ENCODE measurements at regions not wholly inside any gene's neighbourhood (a gene's known extent, or its start where the extent isn't known, plus 50 kb on each side); places are given as distances from the start of the nearest gene placed in this dataset.

GRCh38 chr15:47968593-47968992 lies 152.2 kb upstream of the SLC24A5 start:
- intact Hi-C loops (cut with DNase I), result no loop called here
- Histone ChIP-seq H3K4me1 (no peaks in the 10 kb centered on the region), H3K36me3 (no peaks in the 10 kb centered on the region), H3K27me3 (no peaks in the 10 kb centered on the region), H3K9ac (ENCODE audit: low read depth in 2 of 2, low read length in 2 of 2) (no peak overlapping the region), H3K4me3 (no peak overlapping the region), H3K27ac (no peak overlapping the region), H3K9me3 (no peaks in the 10 kb centered on the region)
- no peak for TF ChIP-seq CTCF (IDR thresholded peaks at IDR 0.05)
- DNase-seq, result no peak

GRCh38 chr15:47971637-47972036 lies 149.2 kb upstream of the SLC24A5 start:
- Histone ChIP-seq H3K4me3 (no peak overlapping the region), H3K27ac (no peak overlapping the region), H3K4me1 (no peaks in the 10 kb centered on the region), H3K27me3 (no peaks in the 10 kb centered on the region), H3K9ac (ENCODE audit: low read depth in 2 of 2, low read length in 2 of 2) (no peak overlapping the region), H3K9me3 (no peaks in the 10 kb centered on the region), H3K36me3 (no peaks in the 10 kb centered on the region)
- intact Hi-C loops (cut with DNase I), result no loop called here
- DNase-seq, result no peak
- no peak for TF ChIP-seq CTCF (IDR thresholded peaks at IDR 0.05)

GRCh38 chr15:47972738-47973137 lies 148.1 kb upstream of the SLC24A5 start:
- no peak for DNase-seq
- no peaks in the 10 kb centered on the region for H3K4me1 ChIP-seq
- no peaks in the 10 kb centered on the region for H3K36me3 ChIP-seq
- TF ChIP-seq CTCF (IDR thresholded peaks at IDR 0.05), result no peak
- H3K9ac ChIP-seq (ENCODE audit: low read depth in 2 of 2, low read length in 2 of 2), result no peak overlapping the region
- H3K4me3 ChIP-seq, result no peak overlapping the region
- no peak overlapping the region for H3K27ac ChIP-seq
- intact Hi-C loops (cut with DNase I), result no loop called here
- no peaks in the 10 kb centered on the region for H3K9me3 ChIP-seq
- H3K27me3 ChIP-seq, result no peaks in the 10 kb centered on the region

GRCh38 chr15:47974724-47975123 lies 146.1 kb upstream of the SLC24A5 start:
- intact Hi-C loops (cut with DNase I), result no loop called here

GRCh38 chr15:47975427-47975826 lies 145.4 kb upstream of the SLC24A5 start:
- TF ChIP-seq CTCF (IDR thresholded peaks at IDR 0.05), result no peak
- intact Hi-C loops (cut with DNase I), result no loop called here
- H3K4me3 ChIP-seq, result no peak overlapping the region
- H3K9me3 ChIP-seq, result no peaks in the 10 kb centered on the region
- H3K4me1 ChIP-seq, result no peaks in the 10 kb centered on the region
- H3K27me3 ChIP-seq, result no peaks in the 10 kb centered on the region
- no peak overlapping the region for H3K9ac ChIP-seq (ENCODE audit: low read depth in 2 of 2, low read length in 2 of 2)
- no peak for DNase-seq
- H3K27ac ChIP-seq, result no peak overlapping the region
- no peaks in the 10 kb centered on the region for H3K36me3 ChIP-seq

More at GRCh38 chr15:47974724-47975123, 146.1 kb upstream of the SLC24A5 start:
- H3K4me1 ChIP-seq, result no peaks in the 10 kb centered on the region
- H3K36me3 ChIP-seq, result no peaks in the 10 kb centered on the region
- H3K9ac ChIP-seq (ENCODE audit: low read depth in 2 of 2, low read length in 2 of 2), result no peak overlapping the region
- no peaks in the 10 kb centered on the region for H3K9me3 ChIP-seq
- no peak overlapping the region for H3K27ac ChIP-seq
- H3K27me3 ChIP-seq, result no peaks in the 10 kb centered on the region
- DNase-seq, result no peak
- no peak for TF ChIP-seq CTCF (IDR thresholded peaks at IDR 0.05)
- H3K4me3 ChIP-seq, result no peak overlapping the region

- H3K4me3 ChIP-seq, result no peak overlapping the region
- H3K27ac ChIP-seq, result no peak overlapping the region
- no peaks in the 10 kb centered on the region for H3K36me3 ChIP-seq
- DNase-seq, result no peak
- H3K4me1 ChIP-seq, result no peaks in the 10 kb centered on the region
- intact Hi-C loops (cut with DNase I), result no loop called here
- H3K9ac ChIP-seq (ENCODE audit: low read depth in 2 of 2, low read length in 2 of 2), result no peak overlapping the region
- H3K27me3 ChIP-seq, result no peaks in the 10 kb centered on the region
- H3K9me3 ChIP-seq, result no peaks in the 10 kb centered on the region
- TF ChIP-seq CTCF (IDR thresholded peaks at IDR 0.05), result no peak
Observed at GRCh38 chr15:47983533-47983932, 137.3 kb upstream of the SLC24A5 start.
